ENCODE measurements at regions not wholly inside any gene's neighbourhood (a gene's known extent, or its start where the extent isn't known, plus 50 kb on each side); places are given as distances from the start of the nearest gene placed in this dataset.
"Not testable (repeated sequence)": the region's sequence is repeated elsewhere in the genome, so short reads cannot be mapped to it uniquely, and the experiment has no call there.

DNA sequence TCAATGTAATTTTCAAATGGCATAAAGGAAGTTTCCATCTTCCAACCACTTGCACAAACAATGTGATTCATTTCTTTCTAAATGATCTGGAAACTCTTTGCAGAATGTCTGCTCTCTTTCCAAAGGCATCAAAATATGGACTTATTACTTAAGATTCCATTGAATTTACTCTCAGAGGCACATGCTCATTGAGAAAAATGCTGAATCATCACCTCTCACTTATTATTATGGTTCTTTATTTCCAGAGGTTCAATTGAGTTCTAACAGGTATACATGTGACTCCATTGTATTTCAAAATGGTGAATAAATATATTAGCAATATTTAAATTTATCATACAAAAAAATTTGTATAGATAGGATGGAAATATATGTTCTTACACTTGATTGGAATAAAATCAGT, 1140.6 kb downstream of the EFNA5 start:
- DNase-seq, result no peak

DNA sequence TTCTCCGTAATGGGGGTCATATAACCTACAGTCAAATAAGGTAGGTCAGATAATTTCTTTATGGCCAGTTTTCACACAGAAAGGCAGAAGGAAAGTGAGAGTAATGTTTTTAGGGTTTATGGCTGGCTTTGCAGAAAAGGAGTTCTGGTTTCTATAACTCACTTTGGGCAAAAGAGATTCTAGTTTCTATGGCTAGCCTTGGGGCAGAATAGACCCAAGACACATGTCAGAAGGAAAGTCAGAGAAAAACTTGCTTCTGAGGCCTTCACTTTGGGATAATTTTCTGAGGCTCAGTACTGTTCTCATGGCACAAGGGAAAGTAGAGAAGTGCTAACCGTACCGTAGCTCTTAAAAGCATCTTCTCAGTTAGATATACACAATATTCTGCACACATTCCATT, 1145.3 kb downstream of the EFNA5 start:
- DNase-seq, result no peak

DNA sequence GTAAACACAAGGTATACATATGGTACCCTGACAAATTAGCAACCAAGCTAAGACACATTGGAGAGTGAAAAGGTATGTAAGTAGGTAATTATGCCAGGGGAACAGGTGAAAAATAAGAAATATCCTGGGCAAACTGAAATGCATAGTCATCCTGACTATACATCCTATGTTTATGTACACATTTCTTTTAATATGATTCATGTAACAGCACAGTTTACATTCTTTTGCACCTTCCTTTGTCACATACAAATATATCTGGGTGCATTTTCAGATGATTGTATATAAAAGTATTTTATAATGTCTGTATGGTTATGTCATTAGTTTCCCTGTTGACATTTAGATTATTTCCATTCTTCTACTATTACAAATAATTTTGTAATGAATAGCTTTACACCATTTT, 1146.9 kb downstream of the EFNA5 start:
- DNase-seq, result no peak

DNA sequence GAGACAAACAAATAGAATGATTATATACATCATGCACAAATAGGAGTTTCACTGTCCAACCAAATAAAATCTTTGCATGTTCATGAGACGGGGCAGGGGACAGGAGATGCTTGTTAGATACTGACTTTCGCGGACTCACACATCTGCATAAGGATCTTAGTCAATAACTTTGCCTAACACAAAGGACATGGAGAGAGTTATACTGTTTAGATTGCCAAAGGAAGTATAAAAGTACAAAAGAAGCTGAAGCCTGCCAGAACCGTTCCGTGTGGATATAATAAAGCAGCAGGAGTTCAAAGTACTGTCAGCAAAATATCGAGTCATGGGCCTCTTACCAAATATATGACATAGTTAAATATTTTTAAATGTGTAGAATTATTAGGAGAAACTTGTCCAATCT, 1148.4 kb downstream of the EFNA5 start:
- peak; percentile 0 for DNase-seq

DNA sequence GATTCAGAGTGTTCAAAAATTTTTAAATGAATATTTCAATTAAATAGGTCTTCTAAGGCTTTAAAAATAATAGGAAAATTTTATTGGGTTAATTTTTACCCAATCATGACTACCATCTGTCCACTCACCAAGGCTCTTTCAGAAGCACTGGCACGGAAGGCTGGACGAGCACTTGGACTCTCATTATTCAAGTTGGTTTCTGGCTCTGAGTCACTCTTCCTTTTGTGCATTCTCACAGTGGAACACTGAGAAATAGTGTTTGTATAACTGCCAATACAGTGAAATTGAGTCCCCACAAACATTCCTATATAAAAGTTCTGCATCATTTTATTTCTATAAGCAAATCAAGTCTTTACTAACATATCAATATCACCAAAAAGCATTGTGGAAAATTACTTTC, 1149.0 kb downstream of the EFNA5 start:
- DNase-seq, result no peak

DNA sequence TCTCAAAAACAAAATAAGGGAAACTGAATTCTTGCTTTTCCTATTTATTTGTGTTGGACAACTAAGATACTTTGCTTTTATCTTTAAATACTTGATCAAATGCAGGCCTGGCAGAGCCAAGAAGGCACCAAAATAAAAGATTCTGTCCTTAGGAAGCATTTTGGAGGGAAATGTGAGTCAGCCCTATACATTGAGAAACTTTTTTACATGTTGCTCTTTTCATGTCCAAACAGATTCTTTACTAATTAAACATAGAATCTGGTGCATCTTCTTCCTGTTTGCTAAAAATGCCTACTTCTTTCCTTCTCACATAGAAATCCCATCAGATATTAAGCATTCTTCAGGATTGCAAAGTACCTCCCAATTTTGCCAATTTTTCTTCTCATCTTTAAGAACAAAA, 1160.4 kb downstream of the EFNA5 start:
- DNase-seq, result no peak

DNA sequence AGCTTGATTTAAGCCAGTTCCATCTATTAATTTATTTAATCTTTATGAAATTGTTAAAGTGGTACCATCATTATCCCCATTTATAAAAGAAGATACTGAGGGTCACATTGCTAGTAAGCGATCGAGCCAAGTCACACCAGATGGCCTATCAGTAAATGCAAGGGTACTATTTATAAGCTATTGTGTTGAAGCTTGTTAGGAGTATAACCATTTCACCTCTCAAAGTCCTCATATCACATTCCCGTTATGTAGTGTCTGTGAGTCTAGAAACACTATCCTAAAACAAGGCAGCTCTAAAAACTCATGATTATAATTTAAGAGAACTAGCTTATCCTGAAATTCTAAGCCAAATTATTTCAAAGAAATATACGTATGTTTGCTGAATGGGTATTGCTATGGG, 1161.8 kb downstream of the EFNA5 start:
- no peak for DNase-seq

DNA sequence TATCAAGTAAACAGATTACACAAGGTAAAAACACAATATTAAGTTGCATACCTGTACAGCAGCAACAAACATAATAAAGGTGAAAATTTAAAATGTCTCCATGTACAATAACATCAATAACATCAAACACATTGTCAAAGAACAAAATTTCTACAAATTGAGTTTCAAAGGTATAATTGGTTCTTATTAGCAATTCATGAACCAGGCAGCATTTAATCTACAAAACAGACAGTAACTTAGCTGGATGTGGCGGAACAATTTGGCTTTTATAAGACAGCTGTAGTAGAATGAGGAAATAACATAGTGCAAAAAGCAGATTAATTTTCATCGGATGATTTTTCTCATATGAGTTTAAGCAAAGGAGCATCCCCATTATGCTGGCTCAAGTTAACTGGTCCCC, 1176.8 kb downstream of the EFNA5 start:
- no peak for DNase-seq

DNA sequence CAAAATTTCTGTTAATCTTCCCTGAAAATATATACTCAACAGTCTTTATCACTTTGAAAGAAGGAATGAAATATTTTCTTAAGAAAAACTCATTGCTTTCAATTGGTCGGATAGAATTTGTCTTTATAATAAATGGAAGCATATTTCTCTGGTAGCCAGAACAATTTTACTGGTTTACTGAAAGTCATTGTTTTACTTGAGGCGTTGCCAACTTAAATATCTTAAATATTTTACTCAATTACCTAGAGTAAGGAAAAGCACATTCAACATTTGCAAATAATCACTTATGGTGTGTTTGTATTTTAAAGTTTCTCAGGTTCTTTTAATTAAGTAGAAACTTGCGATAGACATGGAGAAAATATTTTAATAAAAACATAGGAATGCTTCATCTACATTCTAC, 1181.7 kb downstream of the EFNA5 start:
- DNase-seq, result no peak

DNA sequence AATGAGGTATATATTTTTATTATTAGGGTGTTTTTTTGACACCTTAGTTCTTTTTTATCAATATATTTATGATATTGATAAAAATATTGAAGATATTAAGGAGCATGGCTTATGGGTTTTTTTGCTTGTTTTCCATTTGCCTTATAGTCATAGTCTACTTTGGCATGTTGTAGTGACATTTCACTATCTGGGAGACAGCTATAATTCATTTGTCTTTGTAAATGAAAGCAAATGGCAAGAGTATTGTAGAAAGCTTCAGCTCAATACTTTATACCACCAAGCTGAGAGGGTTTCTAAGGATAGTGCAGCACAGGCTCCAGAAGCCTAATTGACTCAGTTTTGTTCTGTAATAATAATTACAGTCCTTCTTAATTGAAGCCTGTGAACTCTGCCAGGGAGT, 1182.3 kb downstream of the EFNA5 start:
- DNase-seq, result no peak

DNA sequence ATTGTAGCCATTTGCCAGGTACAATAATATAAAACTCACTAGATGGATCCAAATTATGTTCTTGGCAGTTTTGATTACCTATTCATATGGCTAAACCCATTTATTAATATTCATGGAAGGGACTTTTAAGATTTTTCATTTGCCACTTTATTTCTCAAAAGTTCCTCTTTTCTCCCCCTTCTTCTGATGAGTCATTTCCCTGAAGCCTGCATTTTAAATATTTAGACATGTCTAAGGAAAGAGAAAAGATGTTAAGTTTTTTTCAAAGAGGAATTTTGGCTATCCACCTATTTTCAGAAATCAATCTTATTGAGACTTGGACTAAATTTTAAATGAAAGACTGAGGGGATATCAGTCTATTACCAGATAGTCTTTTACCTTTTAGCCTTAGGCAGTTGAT, 1189.4 kb downstream of the EFNA5 start:
- no peak for DNase-seq

DNA sequence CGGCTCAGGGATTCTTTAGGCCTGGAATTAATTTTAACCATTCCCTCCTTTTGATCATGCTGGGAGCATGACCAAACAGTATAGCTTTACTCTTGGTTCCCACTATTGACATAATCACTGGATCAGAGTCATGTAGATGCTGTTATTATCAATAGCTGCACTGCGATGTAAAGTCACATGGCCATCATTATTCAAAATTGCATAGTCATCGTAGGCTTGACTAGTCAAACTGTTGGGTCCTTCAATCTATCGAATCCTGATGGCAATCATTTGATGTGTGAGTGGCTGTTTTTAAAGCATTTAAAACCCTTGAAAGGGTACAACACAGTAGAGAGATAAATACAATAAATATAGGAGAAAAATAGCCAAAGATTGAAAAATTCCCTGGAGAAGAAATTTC, 1194.1 kb downstream of the EFNA5 start:
- no peak for DNase-seq

DNA sequence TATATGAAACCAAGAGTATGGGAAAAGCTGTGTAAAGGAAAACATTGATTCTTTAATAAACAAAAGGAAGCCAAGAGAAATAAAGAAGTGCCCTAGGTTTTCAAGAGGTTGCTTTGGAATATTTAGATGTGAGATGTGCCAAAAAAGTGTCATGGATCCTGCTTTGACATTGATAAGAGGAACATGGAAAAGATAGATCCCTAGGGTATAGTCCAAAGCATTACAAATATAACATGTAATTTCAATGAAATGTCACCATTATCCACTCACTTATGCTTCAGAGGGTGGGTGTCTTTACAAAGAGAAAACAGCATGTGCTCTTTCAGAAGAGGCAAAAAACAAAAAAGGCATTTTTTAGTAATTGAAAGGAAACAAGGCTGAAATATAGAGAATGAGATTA, 1196.7 kb downstream of the EFNA5 start:
- DNase-seq, result no peak

DNA sequence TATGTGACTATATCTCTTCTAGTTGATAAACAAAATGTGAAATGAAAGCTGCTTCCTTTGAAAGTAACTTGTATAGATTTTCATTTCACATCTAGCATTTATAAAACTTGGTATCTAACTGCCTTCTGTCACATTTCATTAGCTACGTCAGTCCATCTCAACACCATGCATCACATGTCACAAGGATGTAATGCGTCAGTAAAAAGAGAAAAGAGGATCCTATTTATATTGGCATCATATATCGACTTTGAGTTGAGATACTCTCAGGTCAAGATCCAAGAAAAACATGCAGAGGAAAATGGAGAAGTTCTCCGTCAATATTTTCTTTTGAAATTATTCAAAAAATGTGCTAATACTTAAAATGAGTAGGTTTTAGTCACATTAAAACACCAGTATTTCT, 1211.2 kb downstream of the EFNA5 start:
- DNase-seq, result no peak

DNA sequence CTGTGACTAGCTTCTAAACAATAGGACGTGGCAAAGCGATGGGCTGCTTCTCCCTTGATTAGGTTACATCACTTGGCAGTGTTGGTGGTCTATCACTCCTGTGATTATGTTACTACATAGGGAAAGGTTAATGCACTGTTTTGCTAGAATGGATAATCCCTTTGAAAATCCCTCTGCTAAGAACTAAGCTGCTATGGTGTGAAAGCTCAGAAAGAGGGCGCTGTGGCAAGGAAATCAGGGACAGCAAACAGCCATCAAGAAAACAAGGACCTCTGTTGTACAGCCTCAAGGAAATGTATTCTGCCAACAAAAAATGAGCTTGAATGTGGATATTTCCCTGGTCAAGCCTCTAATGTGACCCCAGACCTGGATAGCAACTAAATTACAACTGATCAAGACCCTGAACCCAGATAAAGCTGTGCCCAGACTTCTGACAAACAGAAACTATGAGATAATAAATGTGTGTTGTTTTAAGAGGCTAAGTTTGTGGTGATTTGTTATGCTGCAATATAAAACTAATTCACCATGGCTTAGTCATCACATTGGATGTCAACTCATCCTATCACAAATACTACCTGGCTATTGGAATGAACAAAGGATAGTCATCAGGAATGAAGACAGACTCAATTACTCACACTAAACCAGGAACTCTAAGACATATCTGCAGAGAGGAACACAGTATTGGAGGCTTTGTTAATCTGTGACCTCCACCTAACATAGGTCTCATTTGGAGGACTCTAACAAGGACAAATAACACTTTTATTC, 1215.9 kb downstream of the EFNA5 start:
- peak; percentile 1 for DNase-seq

DNA sequence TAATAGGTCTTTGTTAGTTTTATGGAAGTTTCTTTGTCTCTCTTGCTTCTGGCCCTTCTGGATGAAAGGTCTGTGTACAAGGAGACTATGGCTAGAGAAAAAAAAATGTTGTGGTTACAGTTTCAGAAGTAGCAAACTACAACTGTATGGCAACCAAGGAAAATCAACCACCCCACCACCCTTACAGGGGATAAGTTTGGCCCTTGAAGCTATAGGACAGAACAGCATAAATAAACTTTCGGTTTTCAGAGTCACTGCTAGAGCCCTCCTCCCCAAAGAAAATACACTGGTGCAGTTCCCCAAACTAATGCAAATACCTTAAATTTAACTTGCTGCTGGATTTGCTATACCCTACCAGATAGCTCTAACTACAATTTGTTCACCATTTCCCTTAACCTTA, 1216.7 kb downstream of the EFNA5 start:
- no peak for DNase-seq

DNA sequence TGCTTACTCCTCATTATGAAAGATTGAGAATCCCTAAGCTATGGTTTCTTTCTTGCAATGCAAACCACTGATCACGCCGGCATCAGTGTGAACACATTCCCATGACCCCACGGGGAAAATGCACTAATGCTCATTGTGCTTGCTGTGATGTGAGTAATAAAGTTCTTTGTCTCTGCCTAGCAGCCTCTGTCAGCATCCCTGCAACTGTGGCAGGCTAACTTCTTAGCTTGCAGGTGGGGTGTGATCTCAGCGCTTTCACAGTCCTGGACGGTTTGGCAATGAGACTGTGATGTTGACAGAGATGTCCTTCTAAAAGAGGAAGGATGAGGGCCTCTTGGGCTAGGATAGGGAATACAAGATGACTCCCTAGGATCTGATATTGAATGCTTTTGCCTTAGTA, 1218.7 kb downstream of the EFNA5 start:
- DNase-seq, result no peak

DNA sequence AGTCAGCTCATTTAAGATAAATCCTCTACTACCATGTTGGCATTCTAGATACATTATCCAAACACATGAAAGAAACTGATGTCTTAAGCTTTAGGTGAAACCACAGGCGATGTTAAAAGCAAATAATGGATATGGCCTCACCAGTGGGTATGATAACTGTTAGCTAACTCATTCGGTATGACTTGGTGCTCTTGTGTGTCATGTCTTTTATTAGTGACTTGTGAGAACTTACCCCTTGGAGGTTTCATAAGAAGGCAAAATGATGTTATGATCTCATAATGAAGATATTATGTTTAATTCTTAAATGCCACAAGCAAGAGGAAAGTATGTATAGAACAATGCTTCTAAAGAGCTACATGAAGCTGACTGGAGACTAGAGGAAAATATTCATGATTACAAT, 1227.0 kb downstream of the EFNA5 start:
- no peak for DNase-seq

DNA sequence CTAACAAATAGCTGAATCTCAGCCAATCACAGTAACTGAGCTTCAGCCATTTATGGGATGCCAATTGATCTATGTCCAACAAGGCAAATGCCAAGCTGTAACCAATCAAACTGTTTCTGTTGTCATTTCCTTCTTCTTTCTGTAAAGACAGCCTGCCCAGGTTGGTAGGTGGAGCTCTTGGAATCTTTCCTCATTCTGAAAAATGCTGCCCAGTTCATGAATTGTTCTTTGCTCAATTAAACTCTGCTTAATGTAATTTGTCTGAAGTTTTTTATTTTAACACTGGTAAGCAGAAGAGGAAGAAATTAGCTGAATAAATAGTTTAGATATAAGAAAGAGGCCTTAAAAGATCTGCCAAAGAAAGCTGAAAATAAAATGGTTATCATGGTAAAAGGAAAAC, 1235.6 kb downstream of the EFNA5 start:
- DNase-seq, result no peak

DNA sequence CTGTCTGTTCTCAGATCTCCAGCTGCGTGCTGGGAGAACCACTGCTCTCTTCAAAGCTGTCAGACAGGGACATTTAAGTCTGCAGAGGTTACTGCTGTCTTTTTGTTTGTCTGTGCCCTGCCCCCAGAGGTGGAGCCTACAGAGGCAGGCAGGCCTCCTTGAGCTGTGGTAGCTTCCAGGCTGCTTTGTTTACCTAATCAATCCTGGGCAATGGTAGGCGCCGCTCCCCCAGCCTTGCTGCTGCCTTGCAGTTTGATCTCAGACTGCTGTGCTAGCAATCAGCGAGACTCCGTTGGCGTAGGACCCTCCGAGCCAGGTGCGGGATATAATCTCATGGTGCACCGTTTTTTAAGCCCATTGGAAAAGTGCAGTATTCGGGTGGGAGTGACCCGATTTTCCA, 1240.0 kb downstream of the EFNA5 start:
- DNase-seq, result not testable (repeated sequence)

DNA sequence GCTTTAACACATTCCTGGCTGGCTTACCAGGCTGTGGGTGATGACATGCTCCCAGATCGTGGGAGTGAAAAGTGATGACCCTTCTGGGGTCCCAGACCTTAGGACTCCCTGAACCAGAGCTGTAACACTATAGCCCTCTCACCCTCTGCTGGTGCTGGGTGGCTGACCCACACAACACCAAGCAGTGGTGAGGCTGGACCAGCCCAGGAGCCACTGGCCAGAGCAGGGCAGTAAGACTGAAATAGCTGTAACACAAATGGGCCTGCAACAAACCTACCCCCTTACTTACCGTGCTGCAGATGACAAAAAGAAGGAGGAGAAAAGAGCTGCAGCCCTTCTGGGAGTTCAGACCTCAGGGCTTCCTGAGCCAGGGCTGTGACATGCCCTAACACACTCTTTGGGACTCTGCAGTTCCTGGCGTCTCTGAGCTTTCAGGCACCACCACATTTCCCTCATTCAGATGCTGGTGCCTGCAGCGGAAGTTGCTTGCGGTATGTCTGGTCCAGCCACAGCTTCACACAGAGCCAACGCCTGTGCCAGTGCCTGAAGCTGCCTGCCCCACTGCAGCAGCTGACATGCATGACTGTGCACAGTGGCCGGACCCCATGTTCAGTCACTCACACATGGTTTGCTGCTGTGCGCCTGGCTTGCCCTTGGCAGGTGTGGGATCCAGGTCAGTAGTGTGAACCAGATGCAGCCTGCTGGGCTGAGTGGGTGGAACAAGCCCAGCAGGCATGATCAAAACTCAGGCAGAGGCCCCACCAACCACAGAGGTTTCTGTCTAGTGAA, 1247.4 kb downstream of the EFNA5 start:
- no peak for DNase-seq

DNA sequence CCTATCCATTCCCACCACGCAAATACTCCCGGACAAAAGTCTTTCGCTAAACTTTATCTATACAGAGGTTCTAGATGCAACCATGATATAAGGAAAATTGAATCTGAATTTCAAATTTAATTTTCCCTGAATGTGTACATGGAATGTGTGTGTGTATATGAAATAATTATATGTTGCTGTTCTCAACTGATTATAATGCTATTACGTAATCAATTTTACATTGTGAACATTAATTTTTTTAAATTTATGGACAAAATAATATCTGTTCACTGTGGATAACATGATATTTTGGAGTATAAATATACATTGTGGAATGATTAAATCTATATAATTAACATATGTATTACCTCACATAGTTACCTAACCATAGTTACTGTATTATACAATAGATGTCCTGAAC, 1250.6 kb downstream of the EFNA5 start:
- no peak for DNase-seq

DNA sequence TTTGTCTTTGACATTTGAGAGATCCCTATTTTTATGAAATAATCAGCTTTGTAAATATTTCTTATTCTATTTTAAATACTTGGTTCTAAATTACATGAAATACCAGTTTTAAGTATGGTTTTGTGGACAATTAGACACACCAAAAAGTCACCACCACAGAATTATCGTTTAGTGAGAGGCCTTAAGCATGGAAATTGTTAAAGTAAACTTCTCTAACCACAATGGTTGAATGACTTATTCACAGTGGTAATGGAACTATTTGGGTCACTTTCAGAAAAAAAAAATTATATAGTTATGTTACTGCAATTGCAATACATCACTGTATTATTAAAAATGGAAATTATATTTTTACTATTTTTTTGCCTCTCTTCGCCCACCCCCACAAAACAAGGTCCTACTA, 1252.5 kb downstream of the EFNA5 start:
- no peak for DNase-seq

DNA sequence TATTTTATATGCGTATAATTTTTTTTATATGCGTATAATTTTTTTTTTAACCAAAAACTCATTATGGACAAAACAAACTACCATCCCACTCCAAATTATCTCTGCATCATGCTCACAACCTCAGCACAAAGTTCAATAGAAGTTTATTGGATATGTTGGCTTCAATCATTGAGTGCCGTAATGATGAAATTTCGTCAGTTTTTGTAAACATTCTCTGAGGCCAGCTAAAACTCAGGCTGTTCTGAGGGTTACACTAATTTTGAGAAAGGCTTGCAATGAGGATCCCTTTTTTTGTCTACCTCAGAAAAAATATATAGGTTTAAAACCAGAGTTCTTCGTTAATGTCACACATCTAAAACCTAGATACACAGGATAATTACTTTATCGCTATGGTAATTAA, 1253.2 kb downstream of the EFNA5 start:
- no peak for DNase-seq

Data from right kidney (tissue), 1 donor.